ENCODE measurements at regions not wholly inside any gene's neighbourhood (a gene's known extent, or its start where the extent isn't known, plus 50 kb on each side); places are given as distances from the start of the nearest gene placed in this dataset.
"Not testable (repeated sequence)": the region's sequence is repeated elsewhere in the genome, so short reads cannot be mapped to it uniquely, and the experiment has no call there.

DNA sequence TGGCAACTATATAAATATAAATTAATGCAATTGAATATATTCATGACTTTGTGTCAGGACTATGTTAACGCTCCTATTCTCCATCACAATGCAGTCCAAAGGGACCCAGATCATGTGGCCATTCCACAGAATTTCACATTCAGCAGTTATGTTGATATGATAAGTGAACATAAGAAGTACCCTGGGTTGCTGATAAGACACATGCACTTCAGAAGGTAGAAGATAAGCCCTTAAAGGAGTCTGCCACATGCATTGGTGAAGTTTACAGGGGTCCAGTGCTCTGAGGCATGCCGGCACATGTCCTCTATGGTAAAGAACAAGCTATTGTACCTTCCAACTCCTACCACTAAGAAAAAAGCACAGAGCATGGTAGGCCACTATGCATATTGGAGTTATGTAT is 76.4 kb downstream of the PHAX start:
- no peak for DNase-seq (ENCODE audit: low read depth in 2 of 2)

GRCh38 chr5:126680191-126680817 is 79.6 kb downstream of the PHAX start:
- DNase-seq (ENCODE audit: low read depth in 2 of 2): no peak

GRCh38 chr5:126681314-126681713 is 80.6 kb downstream of the PHAX start:
- DNase-seq (ENCODE audit: low read depth in 2 of 2): not testable (repeated sequence)

- DNase-seq (ENCODE audit: low read depth in 2 of 2): no peak
Observed at GRCh38 chr5:126681970-126682369, 81.2 kb downstream of the PHAX start.

- DNase-seq (ENCODE audit: low read depth in 2 of 2): no peak
Observed at GRCh38 chr5:126682856-126683255, 82.1 kb downstream of the PHAX start.

- DNase-seq (ENCODE audit: low read depth in 2 of 2): no peak
Observed at GRCh38 chr5:126683912-126684311, 83.2 kb downstream of the PHAX start.

- peak; percentile 38 to 59 for DNase-seq (ENCODE audit: low read depth in 2 of 2)
Observed at GRCh38 chr5:126684656-126685442, 84.1 kb downstream of the PHAX start.

DNA sequence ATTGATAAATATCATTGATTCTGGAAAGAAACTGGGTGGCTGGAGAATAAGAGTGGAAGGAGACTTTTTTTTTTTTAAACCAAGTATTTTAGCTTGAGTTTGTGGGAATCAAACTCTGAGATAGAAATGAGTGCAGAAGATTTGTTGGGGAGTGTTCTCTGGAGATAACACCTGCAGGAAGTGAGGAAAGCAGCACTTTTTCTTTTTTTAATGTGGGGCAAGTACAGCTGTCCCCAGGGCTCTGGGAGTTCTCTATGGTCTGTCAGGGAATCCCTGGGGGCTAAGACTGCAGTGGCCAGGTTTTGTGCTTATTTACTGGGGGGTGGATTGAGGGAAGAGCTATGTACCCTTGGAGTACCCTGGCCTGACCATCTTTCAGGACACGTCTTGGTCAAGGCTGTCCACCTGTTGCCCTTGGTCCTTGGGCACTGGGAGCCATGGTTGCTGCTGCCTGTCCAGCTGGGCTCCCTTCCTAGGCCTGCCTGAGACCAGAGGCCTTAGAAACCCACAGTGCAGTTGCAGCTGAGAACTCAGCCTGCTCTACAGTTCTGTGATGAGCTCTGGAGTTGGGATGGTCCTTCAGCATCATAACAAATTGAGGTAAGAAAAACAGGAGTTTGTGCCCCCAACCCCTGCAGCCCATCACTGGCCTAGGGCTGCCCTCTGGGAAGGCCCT is 85.8 kb downstream of the PHAX start:
- DNase-seq (ENCODE audit: low read depth in 2 of 2): no peak

DNA sequence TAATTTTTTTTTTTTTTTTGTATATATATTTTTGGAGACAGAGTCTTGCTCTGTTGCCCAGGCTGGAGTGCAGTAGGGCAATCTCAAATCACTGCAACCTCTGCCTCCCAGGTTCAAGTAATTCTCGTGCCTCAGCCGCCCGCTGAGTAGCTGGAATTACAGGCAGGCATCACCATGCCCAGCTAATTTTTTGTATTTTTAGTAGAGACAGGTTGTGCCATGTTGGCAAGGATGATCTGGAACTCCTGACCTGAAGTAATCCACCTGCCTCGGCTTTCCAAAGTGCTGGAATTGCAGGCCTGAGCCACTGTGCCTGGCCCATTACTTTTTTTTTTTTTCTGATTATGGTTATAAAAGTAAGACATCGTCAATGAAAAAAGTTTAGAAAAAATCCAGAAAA is 84.0 kb upstream of the LMNB1 start:
- no peak for DNase-seq (ENCODE audit: low read depth in 2 of 2)

DNA sequence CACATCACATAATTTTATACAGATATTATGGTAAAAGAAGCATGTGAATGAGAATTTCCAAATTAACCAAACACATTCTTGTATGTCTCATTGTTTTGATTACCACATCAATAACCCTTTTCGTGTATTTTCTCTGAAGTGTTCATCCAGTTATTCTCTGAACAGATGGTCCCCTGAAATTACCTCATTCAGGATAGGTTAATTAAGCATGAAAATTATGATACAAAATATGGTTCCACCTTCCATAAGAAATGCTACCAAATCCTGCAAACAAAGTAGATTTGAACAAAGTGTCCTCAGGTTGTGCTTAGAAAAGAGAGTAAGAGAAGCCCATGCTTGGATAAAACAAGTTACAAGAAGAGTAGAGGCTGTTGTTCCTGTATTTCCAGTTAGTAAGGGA is 83.1 kb upstream of the LMNB1 start:
- DNase-seq (ENCODE audit: low read depth in 2 of 2): no peak

DNA sequence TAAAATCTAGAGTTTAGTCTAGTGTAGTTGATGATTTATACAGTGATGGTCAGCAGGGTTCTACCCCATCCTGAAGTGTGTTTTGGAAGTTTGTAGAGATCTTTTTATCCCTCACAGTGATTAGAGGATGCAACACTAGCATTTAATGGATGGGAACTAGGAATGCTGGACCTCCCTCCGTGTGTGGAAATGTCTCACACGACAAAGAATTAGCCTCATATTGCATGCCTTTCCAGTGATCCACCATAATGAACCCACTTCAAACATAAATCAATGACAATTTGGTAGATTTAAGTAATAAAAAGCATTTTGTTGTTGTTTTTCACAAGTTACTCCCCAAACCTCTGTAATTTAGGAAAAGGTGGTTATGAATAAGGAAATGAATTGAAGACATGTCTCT is 82.5 kb upstream of the LMNB1 start:
- no peak for DNase-seq (ENCODE audit: low read depth in 2 of 2)

- no peak for DNase-seq (ENCODE audit: low read depth in 2 of 2)
Observed at GRCh38 chr5:126695091-126695490, 81.8 kb upstream of the LMNB1 start.

- no peak for DNase-seq (ENCODE audit: low read depth in 2 of 2)
Observed at GRCh38 chr5:126707080-126707479, 69.9 kb upstream of the LMNB1 start.

GRCh38 chr5:126715765-126716164 is 61.2 kb upstream of the LMNB1 start:
- no peak for DNase-seq (ENCODE audit: low read depth in 2 of 2)

DNA sequence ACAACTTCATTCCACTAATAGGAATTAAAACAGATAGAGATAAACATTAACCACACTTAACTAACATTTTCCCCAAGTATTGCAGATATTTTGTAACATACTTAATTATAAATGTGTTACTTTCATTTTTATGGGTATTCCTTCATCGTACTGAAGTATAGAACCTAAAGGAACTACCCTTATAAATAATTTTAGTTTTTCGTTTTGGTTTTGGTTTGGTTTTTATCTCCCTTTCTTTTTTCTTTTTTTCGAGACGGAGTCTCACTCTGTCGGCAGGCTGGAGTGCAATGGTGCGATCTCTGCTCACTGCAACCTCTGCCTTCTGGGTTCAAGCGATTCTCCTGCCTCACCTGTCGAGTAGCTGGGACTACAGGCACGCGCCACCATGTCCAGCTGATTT is 60.1 kb upstream of the LMNB1 start:
- DNase-seq (ENCODE audit: low read depth in 2 of 2): no peak

- DNase-seq (ENCODE audit: low read depth in 2 of 2): no peak
Observed at GRCh38 chr5:126718236-126718868, 58.6 kb upstream of the LMNB1 start.

DNA sequence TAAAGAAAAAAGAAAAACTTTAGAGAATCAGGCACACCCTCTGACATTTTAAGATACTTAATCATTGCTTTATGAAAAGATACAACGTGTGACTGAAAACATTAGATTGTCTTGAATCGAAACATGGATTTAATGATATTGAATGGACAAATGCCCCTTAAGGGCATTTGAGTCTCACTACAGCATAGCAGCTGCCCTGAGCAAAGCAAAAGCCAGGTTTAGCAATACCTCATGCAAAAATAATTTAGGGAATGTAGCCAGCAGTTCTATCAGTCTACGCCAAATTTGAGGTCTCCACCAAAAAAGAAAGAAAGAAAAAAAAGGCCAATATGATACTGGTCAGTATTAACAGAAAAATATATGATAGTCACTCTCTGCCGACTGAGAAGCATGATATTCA is 56.6 kb upstream of the LMNB1 start:
- no peak for DNase-seq (ENCODE audit: low read depth in 2 of 2)

- DNase-seq (ENCODE audit: low read depth in 2 of 2): no peak
Observed at GRCh38 chr5:126723643-126724042, 53.3 kb upstream of the LMNB1 start.
